ENCODE measurements at regions not wholly inside any gene's neighbourhood (a gene's known extent, or its start where the extent isn't known, plus 50 kb on each side); places are given as distances from the start of the nearest gene placed in this dataset.

- H3K4me1 ChIP-seq (ENCODE audit: insufficient read depth, low read length) = no peaks in the 10 kb centered on the region
- DNase-seq = no peak
- no peaks in the 10 kb centered on the region for H3K27me3 ChIP-seq (ENCODE audit: insufficient read depth, low read length, poor library complexity)
- H3K79me2 ChIP-seq (ENCODE audit: insufficient read depth, low read length) = no peaks in the 10 kb centered on the region
- no peaks in the 10 kb centered on the region for H3K9me3 ChIP-seq (ENCODE audit: insufficient read depth, low read length, severe bottlenecking)
- H3K27ac ChIP-seq (ENCODE audit: low read length) = no peak overlapping the region
- H4K20me1 ChIP-seq (ENCODE audit: insufficient read depth, low read length) = no peaks in the 10 kb centered on the region
- TF ChIP-seq EZH2 (IDR thresholded peaks at IDR 0.05; ENCODE audit: borderline replicate concordance, low read depth, low read length, severe bottlenecking) = no peak
- no peak for TF ChIP-seq CTCF (IDR thresholded peaks at IDR 0.05; ENCODE audit: borderline replicate concordance, extremely low read depth, low read length, poor library complexity, severe bottlenecking)
- no peak overlapping the region for H3K4me2 ChIP-seq (ENCODE audit: insufficient read depth, low read length)
- H3K36me3 ChIP-seq (ENCODE audit: insufficient read depth, low read length) = no peaks in the 10 kb centered on the region
- no peak overlapping the region for H3K4me3 ChIP-seq (ENCODE audit: low read depth in 1 of 2, low read length in 2 of 2)
- H2AFZ ChIP-seq (ENCODE audit: low read depth, low read length) = no peak overlapping the region
- H3K9ac ChIP-seq (ENCODE audit: low read depth, low read length) = no peak overlapping the region
- ATAC-seq (ENCODE audit: insufficient read depth, low read depth) = no peak
Observed at GRCh38 chr4:126973201-126973600, 659.6 kb upstream of the INTU start.

- H3K9ac ChIP-seq (ENCODE audit: low read depth, low read length) = no peak overlapping the region
- no peak overlapping the region for H3K27ac ChIP-seq (ENCODE audit: low read length)
- no peak overlapping the region; the same call in 1 of the 2 replicates for H2AFZ ChIP-seq (ENCODE audit: low read depth, low read length)
- no peak for ATAC-seq (ENCODE audit: insufficient read depth, low read depth)
- H3K4me3 ChIP-seq (ENCODE audit: low read depth in 1 of 2, low read length in 2 of 2) = no peak overlapping the region
- DNase-seq = no peak
- TF ChIP-seq EZH2 (IDR thresholded peaks at IDR 0.05; ENCODE audit: borderline replicate concordance, low read depth, low read length, severe bottlenecking) = no peak
- no peak for TF ChIP-seq CTCF (IDR thresholded peaks at IDR 0.05; ENCODE audit: borderline replicate concordance, extremely low read depth, low read length, poor library complexity, severe bottlenecking)
- H3K36me3 ChIP-seq (ENCODE audit: insufficient read depth, low read length) = no peaks in the 10 kb centered on the region
- H3K4me2 ChIP-seq (ENCODE audit: insufficient read depth, low read length) = no peak overlapping the region
- no peaks in the 10 kb centered on the region for H3K9me3 ChIP-seq (ENCODE audit: insufficient read depth, low read length, severe bottlenecking)
- H3K4me1 ChIP-seq (ENCODE audit: insufficient read depth, low read length) = no peaks in the 10 kb centered on the region
- H4K20me1 ChIP-seq (ENCODE audit: insufficient read depth, low read length) = no peaks in the 10 kb centered on the region
- H3K79me2 ChIP-seq (ENCODE audit: insufficient read depth, low read length) = no peaks in the 10 kb centered on the region
- H3K27me3 ChIP-seq (ENCODE audit: insufficient read depth, low read length, poor library complexity) = no peaks in the 10 kb centered on the region
Observed at GRCh38 chr4:126976850-126977632, 655.7 kb upstream of the INTU start.

GRCh38 chr4:126986005-126986404 lies 646.8 kb upstream of the INTU start:
- H3K9me3 ChIP-seq (ENCODE audit: insufficient read depth, low read length, severe bottlenecking) = no peaks in the 10 kb centered on the region
- ATAC-seq (ENCODE audit: insufficient read depth, low read depth) (no peak), DNase-seq (no peak)
- H3K79me2 ChIP-seq (ENCODE audit: insufficient read depth, low read length) = no peaks in the 10 kb centered on the region
- H3K27me3 ChIP-seq (ENCODE audit: insufficient read depth, low read length, poor library complexity) = no peaks in the 10 kb centered on the region
- no peak overlapping the region for H3K9ac ChIP-seq (ENCODE audit: low read depth, low read length)
- H2AFZ ChIP-seq (ENCODE audit: low read depth, low read length) = no peak overlapping the region
- H3K4me2 ChIP-seq (ENCODE audit: insufficient read depth, low read length) = no peak overlapping the region
- no peak overlapping the region for H3K27ac ChIP-seq (ENCODE audit: low read length)
- no peak overlapping the region for H3K4me3 ChIP-seq (ENCODE audit: low read depth in 1 of 2, low read length in 2 of 2)
- H4K20me1 ChIP-seq (ENCODE audit: insufficient read depth, low read length) = no peaks in the 10 kb centered on the region
- no peak for TF ChIP-seq CTCF (IDR thresholded peaks at IDR 0.05; ENCODE audit: borderline replicate concordance, extremely low read depth, low read length, poor library complexity, severe bottlenecking)
- TF ChIP-seq EZH2 (IDR thresholded peaks at IDR 0.05; ENCODE audit: borderline replicate concordance, low read depth, low read length, severe bottlenecking) = no peak
- H3K4me1 ChIP-seq (ENCODE audit: insufficient read depth, low read length) = no peaks in the 10 kb centered on the region
- H3K36me3 ChIP-seq (ENCODE audit: insufficient read depth, low read length) = no peaks in the 10 kb centered on the region
